Fibroblast of upper back skin (primary cell): ENCODE measurements at regions not wholly inside any gene's neighbourhood (a gene's known extent, or its start where the extent isn't known, plus 50 kb on each side); places are given as distances from the start of the nearest gene placed in this dataset.
"Not testable (repeated sequence)": the region's sequence is repeated elsewhere in the genome, so short reads cannot be mapped to it uniquely, and the experiment has no call there.

Source experiments
- DNase-seq: peaks from one replicate; pipeline ENCODE4 v3.0.0-alpha.2; 2013

DNA sequence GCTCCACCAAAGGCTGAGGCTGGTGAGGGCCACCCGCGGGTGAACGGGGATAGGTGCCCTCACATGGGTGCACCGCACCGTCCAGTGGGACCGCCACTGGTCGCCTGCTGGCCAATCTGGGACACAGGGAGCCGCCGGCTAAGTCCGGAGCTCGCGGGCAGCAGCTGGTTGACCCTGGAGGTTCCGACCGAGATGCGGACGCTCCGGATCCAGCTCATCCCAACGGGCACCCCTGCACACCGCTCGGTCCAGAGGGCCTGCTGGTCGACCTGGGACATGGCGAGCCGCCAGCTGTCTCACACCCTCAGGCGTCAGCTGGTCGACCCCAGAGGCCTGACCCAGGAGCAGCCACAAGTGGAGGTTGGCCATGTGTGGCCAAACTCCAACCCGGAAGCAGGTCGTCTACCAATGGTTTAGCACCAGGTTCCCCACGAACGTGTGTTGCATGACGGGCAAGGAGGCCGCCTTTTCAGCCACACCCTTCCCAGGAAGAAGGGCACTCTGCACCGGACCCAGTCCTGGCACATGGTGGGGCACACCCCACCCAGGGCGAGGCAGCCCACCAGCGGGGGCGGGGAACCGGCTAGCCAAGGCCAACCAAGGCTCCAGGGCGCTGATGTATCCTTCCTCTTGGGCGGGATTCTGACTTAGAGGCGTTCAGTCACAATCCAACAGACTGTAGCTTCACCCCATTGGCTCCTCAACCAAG is 746.0 kb upstream of the DEFB115 start:
- no peak for DNase-seq

DNA sequence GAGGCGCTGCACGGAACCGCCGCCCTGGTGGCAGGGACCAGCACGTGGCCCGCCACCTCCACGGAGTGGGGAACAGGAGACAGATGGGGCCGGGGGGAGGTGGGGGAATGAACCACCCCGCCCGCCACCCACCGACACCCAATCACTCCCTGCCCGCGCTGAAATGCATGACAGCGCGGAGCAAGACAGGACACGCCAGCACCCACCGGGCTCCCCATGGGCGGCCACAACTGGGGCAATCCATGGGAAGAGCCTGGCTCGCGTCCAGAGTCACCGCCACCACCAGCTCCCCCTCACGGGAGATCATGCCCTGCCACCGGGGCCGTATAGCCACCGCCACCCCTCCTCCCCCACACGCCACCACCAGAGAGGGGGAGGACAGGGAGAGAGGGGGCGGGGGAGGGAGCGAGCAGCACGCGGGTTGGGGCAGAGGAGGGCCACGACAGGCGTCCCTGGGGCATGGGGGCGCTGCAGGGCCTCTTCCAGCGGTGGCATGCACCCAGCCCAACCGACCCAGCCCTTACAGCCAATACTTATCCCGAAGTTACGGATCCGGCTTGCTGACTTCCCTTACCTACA is 744.3 kb upstream of the DEFB115 start:
- DNase-seq: no peak

DNA sequence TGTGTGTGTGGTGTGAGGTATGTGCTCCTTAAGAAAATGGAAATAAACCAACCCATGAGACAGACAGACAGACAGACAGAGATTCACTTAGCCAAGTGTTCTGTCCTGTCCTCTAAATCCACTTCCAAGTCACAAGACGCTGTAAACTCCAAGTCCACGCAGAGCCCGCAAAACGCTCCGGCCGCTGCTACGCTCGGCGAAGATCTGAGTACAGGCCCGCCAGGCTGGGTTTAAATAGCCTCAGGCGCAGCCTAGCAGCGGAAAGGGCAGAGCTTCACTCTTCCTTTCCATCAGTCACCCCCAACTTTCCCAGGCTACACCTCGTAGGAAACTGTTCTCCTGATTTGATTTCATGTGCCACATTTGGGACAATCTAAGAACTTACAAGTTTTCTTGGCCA is 741.5 kb upstream of the DEFB115 start:
- DNase-seq: not testable (repeated sequence)

DNA sequence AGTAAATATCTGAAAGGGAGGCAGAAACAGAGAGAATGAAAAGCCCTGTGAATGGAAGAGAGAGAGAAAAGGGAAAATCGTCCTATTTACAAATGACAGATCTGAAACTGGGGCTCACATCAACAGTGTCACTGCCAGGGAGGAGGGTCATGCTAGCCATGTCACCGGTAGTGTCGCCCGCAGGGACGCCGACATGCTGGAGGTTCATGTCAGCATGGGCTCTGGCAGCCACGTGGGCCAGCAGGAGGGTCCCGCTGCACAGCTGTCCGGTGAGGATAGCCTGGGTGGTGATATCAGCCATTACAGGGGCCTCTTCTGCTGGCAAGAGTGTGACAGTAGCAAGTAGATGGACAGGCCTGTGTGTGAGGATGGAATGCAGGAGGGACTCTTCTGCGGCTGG is 738.6 kb upstream of the DEFB115 start:
- DNase-seq: not testable (repeated sequence)

DNA sequence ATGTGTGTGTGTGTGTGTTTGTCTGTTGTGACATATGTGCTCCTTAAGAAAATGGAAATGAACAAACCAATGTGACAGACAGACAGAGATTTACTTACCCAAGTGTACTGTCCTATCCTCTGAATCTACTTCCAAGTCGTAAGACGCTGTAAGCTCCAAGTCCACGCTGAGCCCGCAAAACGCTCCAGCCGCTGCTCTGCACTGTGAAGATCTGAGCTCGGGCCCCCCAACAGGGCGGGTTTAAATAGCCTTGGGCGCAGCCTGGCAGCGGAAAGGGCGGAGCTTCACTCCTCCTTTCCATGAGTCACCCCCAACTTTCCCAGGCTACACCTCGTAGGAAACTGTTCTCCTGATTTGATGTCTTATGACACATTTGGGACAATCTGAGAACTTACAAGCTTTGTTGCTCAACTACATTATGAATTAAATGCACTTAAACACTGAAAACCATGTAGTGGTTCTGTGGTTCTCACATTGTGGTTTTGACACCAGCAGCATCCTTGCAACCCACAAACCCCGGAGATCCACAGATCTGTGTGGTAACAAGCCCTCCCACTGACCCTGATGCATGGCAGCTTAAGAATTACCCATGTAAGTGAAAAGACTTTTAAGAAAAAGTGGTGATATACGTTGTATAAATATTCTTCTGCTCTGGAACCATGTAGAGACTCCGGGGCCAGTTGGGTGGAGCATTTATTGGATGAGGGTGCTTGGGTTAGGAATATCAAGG is 735.6 kb upstream of the DEFB115 start:
- DNase-seq: not testable (repeated sequence)

DNA sequence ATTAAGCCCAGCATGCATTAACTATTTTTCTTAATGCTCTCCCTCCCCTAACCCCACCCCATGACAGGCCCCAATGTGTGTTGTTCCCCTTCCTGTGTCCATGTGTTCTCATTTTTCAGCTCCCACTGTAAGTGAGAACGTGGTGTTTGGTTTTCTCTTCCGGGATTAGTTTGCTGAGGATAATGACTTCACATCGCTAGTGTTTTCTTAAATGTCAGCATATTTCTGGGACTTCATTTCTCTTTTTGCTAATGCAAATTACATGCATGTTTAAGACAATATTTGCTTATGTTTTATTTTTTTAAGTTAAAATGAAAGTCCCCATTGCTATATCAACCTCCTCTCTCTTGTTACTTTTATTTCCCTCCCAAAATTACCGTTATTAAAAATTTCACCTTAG is 733.3 kb upstream of the DEFB115 start:
- not testable (repeated sequence) for DNase-seq

DNA sequence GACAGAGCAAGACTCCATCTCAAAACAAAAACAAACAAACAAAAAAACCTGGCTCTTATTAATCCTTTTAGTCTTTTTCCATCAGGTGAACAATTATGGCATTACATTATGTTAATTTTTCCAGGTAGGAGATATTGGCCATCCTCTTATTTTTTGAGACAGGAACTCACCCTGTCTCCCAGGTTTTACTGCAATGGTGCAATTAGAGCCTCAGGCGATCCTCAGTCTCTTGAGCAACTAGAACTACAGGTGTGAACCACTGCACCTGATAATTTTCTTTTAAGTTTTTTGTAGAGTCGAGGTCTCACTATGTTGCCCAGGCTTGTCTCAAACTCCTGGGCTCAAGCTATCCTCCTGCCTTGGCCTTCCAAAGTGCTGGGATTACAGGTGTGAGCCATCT is 732.7 kb upstream of the DEFB115 start:
- DNase-seq: not testable (repeated sequence)

DNA sequence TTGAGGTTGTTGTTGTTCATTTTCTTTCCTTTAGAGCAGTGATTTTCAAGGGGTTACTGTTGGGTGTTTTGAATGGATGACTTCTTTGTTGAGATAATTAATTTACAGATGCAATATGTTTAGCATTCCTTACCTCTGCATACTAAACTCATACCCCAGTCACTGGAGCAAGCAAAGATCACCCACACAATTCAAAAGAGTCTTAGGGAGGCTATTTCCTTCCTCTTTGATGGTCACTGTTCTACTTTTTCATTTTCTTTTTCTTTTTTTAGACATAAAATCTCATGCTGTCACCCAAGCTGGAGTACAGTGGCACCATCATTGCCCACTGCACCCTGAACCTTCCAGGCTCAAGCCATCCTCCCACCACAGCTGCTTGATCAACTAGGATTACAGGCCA is 723.8 kb upstream of the DEFB115 start:
- not testable (repeated sequence) for DNase-seq

DNA sequence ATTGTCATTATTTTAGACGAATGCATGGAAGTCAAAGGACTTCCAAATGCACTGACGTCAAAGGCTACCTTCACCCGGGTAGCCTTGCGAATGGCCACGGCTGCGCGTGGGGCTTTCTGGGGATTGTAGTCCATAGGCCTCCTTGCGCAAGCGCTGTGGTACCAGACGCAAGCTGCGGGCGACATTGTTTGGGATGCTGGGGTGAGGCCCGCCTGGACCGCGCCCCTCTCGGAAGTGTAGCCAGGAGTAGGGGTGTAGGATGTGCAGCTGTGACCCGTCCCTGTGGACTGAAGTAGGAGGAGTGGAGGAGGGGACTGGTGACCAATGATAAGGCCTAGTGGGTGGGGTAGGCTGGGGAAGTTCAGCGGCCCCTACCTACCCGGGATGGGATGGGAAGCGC is 720.0 kb upstream of the DEFB115 start:
- DNase-seq: not testable (repeated sequence)

DNA sequence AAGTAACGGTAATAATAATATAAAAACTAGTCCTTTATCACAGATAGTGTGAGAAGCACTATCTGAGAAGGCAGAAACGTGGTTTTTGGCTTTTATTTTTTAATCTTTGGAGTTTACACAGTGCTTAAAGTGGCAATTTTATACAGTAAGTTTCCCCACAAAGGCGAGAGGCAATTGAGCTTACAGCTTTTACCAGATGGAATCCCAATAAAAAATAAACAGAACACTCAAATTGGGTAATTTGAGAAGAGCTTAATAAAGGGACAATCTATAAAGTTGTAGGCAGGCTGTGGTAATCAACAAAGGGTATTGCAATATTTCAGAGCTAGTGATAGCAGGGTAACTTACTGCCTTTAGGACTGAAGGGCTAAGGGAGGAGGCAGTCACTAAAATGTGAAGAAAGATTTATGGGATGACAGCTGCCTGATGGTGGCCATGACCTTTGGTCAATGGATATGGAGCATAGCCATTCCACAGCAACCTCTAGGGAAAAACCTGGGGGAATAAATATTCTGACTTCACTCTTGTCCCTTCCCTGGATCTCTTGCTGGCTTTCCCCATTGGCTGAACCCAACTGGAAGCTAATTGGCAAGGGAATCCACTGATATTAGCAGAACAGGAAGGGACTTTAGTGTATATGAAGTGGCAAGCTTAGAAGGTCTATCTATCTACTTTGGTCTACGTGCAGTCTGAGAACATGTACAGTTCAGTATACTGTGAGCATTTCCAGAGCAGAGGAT is 717.0 kb upstream of the DEFB115 start:
- DNase-seq: not testable (repeated sequence)

DNA sequence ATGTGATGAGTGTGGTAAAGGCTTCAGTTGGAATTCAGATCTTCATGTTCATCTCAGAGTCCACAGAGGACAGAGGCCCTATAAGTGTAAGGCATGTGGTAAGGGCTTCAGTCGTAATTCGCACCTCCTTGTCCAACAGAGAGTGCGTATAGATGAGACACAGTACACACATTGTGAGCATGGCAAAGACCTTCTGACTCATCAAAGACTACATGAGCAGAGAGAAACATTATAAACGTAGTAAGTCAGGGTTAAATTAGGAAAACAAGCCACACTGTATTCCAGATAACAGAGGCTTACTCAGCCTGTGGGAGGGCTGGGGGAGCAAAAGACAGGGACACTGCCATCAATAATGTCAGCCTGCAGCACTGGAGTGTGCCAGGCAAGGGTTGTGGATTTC is 706.2 kb upstream of the DEFB115 start:
- DNase-seq: not testable (repeated sequence)

DNA sequence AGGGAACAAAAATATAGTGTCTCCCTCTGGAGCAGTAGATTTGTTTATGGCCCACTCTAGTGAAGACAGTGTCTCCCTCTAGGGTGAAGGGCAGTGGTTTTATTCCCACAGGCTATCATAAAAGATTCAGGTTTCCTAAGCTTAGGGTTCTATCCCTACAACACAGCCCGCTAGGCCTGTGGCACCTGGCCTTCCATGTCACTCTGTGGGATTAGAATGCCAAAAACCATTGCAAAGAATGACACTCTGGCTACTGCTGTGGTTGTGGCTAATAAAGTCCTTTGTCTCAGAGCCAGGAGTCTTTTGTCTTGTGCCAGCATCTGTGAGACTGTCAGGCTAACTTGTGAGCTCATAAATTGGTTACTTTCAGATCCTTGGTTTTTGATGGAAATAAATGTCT is 700.7 kb upstream of the DEFB115 start:
- not testable (repeated sequence) for DNase-seq

DNA sequence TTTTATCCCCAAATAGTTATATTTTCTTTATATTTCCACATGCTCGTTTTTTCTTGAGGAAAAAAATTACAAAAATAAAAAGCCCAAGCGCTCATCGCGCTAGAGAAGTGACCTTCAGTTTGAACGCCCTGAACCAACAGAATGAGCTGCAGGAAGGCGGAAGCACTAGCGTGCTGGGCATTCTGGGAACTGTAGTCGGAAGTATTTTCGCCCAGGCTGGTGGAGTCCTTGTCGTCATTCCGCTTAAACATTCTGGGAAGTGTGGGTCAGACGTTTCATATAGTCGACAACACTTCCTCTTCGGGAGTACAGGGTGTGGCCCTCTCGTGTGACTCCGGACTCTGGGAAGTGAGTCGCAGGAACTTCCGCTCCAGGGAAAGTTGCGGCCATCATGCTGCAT is 692.4 kb upstream of the DEFB115 start:
- not testable (repeated sequence) for DNase-seq

DNA sequence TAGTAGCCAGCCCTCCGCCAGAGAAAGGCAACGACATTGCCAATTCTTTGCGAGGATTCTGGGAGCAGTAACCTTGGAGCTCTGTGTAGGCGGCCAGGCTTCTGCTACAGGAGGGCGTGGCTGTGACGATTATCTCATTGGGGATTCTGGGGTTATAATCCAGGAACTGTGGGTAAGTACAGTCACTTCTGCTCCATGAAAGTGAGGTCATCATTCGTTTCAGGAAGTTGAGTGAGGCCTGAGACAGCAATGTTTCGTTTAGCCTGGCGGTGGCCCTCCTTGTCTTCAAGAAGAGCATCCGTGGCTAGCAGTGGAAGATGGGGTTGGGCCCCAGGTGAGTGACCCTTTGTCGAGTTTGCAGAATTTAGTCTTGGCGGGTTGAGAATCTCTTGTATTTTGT is 687.6 kb upstream of the DEFB115 start:
- not testable (repeated sequence) for DNase-seq

DNA sequence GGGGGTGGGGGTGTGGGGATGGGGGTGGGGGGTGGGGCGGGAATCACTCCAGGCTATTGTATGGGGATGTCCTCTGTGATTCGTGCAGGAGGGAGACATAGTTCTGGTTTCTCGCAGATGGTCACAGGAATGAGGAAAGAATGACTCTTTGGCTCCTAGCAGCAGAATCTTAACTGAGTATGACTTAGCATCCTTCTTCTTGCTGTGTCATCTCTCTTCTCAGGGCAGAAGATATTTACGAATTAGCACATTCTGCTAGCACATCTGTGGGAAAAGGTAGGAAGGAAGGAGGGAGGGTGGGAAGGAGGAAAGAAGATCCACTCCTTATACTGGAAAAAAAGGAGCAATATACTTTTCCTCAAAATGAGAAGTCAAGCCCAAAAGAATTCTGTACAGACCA is 686.8 kb upstream of the DEFB115 start:
- not testable (repeated sequence) for DNase-seq

DNA sequence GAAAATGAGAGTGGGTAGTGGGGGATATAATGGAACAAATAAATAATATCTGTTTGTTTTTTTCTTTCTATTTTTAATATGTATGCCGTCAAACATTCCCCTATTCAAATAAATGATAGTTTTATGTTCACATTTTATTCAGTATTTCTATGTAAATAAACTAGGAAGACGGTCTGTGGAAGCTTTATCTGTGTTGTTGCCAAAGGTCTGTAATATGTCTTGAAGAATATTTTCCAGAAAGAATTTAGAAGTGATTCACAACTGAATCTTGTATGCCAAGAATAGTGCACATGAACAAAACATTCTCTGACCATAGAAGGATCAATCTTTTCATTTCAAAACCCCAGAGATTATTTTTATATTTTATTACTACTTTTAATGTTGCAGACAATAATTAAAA is 683.1 kb upstream of the DEFB115 start:
- not testable (repeated sequence) for DNase-seq

DNA sequence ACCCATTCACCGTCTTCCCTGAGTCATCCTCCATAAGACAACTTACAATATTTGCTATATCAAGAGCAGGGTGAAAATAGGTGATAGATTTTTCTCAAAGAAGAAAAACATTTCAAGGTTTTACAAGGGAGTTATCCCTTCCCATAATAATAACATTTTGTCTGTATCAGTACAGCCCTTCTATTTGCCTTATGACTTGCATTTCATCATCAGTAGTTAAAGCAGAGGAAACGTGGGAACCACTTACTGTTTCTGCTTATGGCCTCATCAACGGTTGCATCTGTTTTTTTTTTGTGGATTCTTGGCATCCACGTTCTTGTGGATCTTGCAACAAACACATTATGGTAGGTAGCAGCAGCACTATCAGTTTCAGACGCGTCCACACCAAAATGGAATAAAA is 678.4 kb upstream of the DEFB115 start:
- DNase-seq: not testable (repeated sequence)

DNA sequence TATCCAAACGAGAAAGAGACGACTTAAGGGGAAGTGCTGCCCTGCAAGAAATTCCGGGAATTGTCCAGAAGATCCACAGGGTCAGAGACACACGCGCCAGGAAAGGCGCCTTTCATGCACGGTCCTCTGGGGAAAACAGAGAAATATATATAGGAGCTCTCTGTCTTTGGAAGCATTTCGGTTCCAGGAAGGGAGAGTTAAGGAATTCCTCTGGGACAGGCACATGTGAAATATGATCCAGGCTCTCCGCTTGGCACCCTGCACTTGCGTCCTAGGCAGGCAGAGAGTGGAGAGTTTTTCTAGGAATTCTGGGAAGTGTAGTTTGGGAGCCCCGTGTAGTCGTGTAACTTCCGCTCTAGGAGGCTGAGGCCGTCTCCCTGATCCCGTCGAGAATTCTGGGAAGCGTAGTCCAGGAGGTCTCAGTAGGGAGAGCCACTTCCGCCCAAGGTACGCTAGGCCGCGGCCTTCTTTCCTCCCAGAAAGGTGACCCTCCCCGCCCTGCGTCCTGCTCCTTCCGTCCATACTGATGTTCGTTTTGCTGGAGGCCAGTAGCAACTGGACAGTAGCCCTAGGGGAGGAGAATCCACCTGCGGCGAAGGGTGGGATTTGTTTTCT is 677.5 kb upstream of the DEFB115 start:
- peak; percentile 79 for DNase-seq

DNA sequence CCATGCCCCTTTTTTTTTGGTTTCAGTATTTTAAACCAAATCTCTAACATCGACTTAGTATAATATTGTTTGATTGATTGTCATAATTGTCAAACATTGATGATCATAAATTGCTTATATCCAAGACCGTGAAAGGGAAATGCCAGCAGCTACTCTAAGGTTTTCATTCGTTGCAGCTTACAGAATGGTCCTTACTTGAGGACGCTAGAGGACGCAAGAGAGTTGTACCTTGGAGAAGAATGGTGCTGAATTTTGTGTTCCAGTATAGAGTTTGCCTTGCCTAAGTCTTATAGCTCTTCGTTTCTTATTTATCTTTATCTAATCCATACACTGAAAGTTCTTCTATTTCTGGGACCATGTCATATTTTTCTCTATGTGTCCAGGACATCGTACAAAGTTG is 675.6 kb upstream of the DEFB115 start:
- DNase-seq: not testable (repeated sequence)

DNA sequence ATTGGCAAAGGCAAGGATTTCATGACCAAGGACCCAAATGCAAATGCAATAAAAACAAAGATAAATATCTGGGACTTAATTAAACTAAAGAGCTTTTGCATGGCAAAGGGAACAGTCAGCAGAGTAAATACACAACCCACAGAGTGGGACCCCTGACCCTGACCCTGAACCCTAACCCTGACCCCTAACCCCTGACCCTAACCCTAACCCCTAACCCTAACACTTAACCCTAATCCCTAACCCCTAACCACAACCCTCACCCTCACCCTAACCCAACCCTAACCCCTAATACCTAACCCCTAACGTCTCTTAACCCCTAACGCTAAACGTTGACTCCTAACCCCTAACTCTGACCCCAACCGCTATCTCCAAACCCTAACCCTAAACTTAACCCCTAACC is 673.1 kb upstream of the DEFB115 start:
- DNase-seq: not testable (repeated sequence)

DNA sequence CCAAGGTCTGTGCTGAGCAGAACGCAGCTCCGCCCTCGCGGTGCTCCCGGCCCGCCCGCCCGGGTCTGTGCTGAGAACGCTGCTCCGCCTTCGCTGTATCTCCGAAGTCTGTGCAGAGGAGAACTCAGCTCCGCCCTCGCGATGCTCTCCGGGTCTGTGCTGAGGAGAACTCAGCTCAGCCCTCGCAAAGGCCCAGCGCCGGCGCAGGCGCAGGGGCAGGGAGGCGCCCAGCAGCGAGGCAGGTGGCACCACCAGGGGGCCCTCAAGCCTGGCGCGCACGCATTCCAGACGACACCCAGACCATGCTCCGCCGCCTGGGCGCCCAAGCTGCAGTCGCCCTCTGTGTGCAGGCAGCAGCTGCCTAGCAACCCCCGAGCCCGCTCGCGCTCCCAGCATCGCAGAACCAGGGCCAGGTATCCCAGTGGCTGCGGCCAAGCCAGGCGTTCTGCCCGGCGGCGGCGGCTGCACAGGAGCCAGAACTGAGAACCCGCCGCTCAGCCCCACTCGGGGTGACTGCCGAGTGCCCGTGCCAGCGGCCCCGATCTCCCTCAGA is 672.1 kb upstream of the DEFB115 start:
- peak; percentile 52 for DNase-seq

DNA sequence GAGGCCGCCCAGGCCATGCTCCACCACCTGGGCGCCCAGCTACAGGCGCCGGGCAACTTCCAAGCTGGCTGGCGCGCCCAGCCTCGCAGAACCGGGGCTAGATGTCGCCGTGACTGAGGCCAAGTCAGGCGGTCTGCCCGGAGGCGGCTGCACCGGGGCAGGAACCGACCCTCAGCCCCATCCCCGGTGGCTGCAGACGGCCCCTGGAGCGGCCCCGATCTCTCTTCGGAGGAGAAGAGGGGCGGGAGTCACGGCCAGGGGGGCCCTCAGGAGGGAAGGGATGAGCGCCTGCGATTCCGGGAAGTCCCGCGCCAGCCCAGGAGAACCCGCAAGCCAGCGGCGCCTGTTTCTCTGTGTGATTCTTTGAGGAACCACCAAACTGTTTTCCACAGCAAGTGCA is 671.3 kb upstream of the DEFB115 start:
- not testable (repeated sequence) for DNase-seq

DNA sequence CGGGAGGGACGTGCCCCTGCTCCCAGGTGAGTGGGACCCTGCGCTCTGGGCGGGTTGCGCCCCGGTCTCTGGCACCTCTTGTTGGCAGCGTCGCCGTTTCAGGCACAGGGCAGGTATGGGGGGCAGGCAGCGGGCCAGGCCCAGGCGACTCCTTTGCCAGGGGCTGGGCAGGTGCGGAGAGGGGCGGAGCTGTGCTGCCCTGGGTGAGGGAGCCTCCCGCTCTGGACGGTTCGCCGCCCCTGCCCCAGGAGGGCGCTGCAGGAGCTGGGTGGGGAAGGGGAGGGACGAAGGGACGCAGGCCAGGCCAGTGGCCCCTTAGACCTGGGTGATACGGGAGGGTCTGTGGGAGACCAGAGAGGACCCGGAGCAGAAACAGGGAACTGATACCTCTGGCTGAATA is 663.9 kb upstream of the DEFB115 start:
- DNase-seq: no peak
